Peyer's patch (tissue), 4 donors: ENCODE measurements at regions not wholly inside any gene's neighbourhood (a gene's known extent, or its start where the extent isn't known, plus 50 kb on each side); places are given as distances from the start of the nearest gene placed in this dataset.

ENCODE experiments used
- DNase-seq, 3 donors: peaks; one replicate each; pipeline ENCODE4 v3.0.0-alpha.2; 2017 to 2019
- H3K27ac ChIP-seq, 4 donors: fragments of 200-600 bp; sonication (generic); one replicate each; pipeline ENCODE4 v1.5.1; 2016 to 2019
- H3K27me3 ChIP-seq, 2 donors: fragments of 200-600 bp; sonication (generic); one replicate each; pipeline ENCODE4 v1.5.1; 2019
- H3K36me3 ChIP-seq, 3 donors: fragments of 200-600 bp; sonication (generic); one replicate each; pipeline ENCODE4 v1.5.1; 2016 to 2019
- H3K4me1 ChIP-seq, 4 donors: fragments of 200-600 bp; sonication (generic); one replicate each; pipeline ENCODE4 v1.5.1; 2016 to 2019
- H3K4me3 ChIP-seq, 4 donors: fragments of 200-600 bp; sonication (generic); 1 replicate in 3 of 4; 2 replicates in 1 of 4; pipeline ENCODE4 v1.5.1; 2016 to 2019; ENCODE audit warnings: mild to moderate bottlenecking in 1 of 4
- H3K9me3 ChIP-seq, 4 donors: fragments of 200-600 bp; sonication (generic); one replicate each; pipeline ENCODE4 v1.5.1; 2016 to 2019; ENCODE audit warnings: mild to moderate bottlenecking in 1 of 4
- CTCF ChIP-seq, 6 experiments: fragments of 450-650 bp in 4 of 6; fragments of 200-600 bp in 2 of 6; sonication (generic) in 1 of 6; IDR thresholded peaks; one replicate each; pipeline ENCODE4 v1.5.1; 2017 to 2019; ENCODE audit warnings: antibody characterized with exemption in 6 of 6, mild to moderate bottlenecking in 3 of 6, moderate library complexity in 1 of 6
- POLR2A ChIP-seq, 2 donors: fragments of 450-650 bp; IDR thresholded peaks; one replicate each; pipeline ENCODE4 v1.5.1; 2017; ENCODE audit warnings: antibody characterized with exemption in 2 of 2, mild to moderate bottlenecking in 2 of 2, moderate library complexity in 2 of 2

- no peaks in the 10 kb centered on the region for H3K27me3 ChIP-seq
- no peaks in the 10 kb centered on the region for H3K36me3 ChIP-seq
- TF ChIP-seq POLR2A (IDR thresholded peaks at IDR 0.05) (no peak), CTCF (IDR thresholded peaks at IDR 0.05) (no peak)
- no peak overlapping the region for H3K4me3 ChIP-seq
- H3K9me3 ChIP-seq, result no peaks in the 10 kb centered on the region
- no peak for DNase-seq
- H3K4me1 ChIP-seq, result no peaks in the 10 kb centered on the region
- H3K27ac ChIP-seq, result no peak overlapping the region
Observed at GRCh38 chr9:79465156-79465555, 106.6 kb upstream of the TLE4 start.

GRCh38 chr9:79469164-79469563 is 102.6 kb upstream of the TLE4 start:
- H3K4me3 ChIP-seq, result no peak overlapping the region
- no peaks in the 10 kb centered on the region for H3K4me1 ChIP-seq
- H3K36me3 ChIP-seq, result no peaks in the 10 kb centered on the region
- no peaks in the 10 kb centered on the region for H3K9me3 ChIP-seq
- H3K27ac ChIP-seq, result no peak overlapping the region
- H3K27me3 ChIP-seq, result no peaks in the 10 kb centered on the region
- DNase-seq, result no peak
- TF ChIP-seq CTCF (IDR thresholded peaks at IDR 0.05) (no peak), POLR2A (IDR thresholded peaks at IDR 0.05) (no peak)

- Histone ChIP-seq H3K4me1 (no peaks in the 10 kb centered on the region), H3K27ac (no peak overlapping the region), H3K4me3 (no peak overlapping the region)
Observed at GRCh38 chr9:79470954-79471353, 100.8 kb upstream of the TLE4 start.

GRCh38 chr9:79471580-79472543 is 99.9 kb upstream of the TLE4 start:
- no peak overlapping the region for H3K4me3 ChIP-seq

More at GRCh38 chr9:79470954-79471353, 100.8 kb upstream of the TLE4 start:
- no peaks in the 10 kb centered on the region for H3K36me3 ChIP-seq
- H3K27me3 ChIP-seq, result no peaks in the 10 kb centered on the region
- no peaks in the 10 kb centered on the region for H3K9me3 ChIP-seq
- TF ChIP-seq CTCF (IDR thresholded peaks at IDR 0.05) (no peak), POLR2A (IDR thresholded peaks at IDR 0.05) (no peak)
- DNase-seq, result no peak

GRCh38 chr9:79473704-79474103 is 98.1 kb upstream of the TLE4 start:
- no peaks in the 10 kb centered on the region for H3K36me3 ChIP-seq
- TF ChIP-seq CTCF (IDR thresholded peaks at IDR 0.05) (no peak), POLR2A (IDR thresholded peaks at IDR 0.05) (no peak)
- H3K9me3 ChIP-seq, result no peaks in the 10 kb centered on the region
- H3K4me1 ChIP-seq, result no peaks in the 10 kb centered on the region
- no peak overlapping the region for H3K27ac ChIP-seq
- H3K4me3 ChIP-seq, result no peak overlapping the region
- H3K27me3 ChIP-seq, result no peaks in the 10 kb centered on the region
- DNase-seq, result no peak

More at GRCh38 chr9:79471580-79472543, 99.9 kb upstream of the TLE4 start:
- no peaks in the 10 kb centered on the region for H3K36me3 ChIP-seq
- no peaks in the 10 kb centered on the region for H3K9me3 ChIP-seq
- H3K4me1 ChIP-seq, result no peaks in the 10 kb centered on the region
- H3K27ac ChIP-seq, result no peak overlapping the region
- H3K27me3 ChIP-seq, result no peaks in the 10 kb centered on the region
- TF ChIP-seq POLR2A (IDR thresholded peaks at IDR 0.05) (no peak), CTCF (IDR thresholded peaks at IDR 0.05) (peak in 1 of 6 experiments; percentile 10)
- DNase-seq, result peak in 2 of 3 donors; percentile 18 to 53
